ENCODE measurements at regions not wholly inside any gene's neighbourhood (a gene's known extent, or its start where the extent isn't known, plus 50 kb on each side); places are given as distances from the start of the nearest gene placed in this dataset.

GRCh38 chr5:91840412-91840811 lies 457.3 kb upstream of the ARRDC3 start:
- H3K36me3 ChIP-seq (ENCODE audit: insufficient read depth, low read length): no peaks in the 10 kb centered on the region
- peaks cover 49% of the 10 kb centered on the region for H3K27me3 ChIP-seq (ENCODE audit: insufficient read depth, low read depth, low read length)
- H3K4me2 ChIP-seq (ENCODE audit: low read length): no peak overlapping the region
- H2AFZ ChIP-seq (ENCODE audit: low read depth, low read length): no peak overlapping the region
- H3K9ac ChIP-seq (ENCODE audit: low read length): no peak overlapping the region
- no peak overlapping the region for H3K4me3 ChIP-seq (ENCODE audit: low read length)
- no peaks in the 10 kb centered on the region for H3F3A ChIP-seq (ENCODE audit: insufficient read depth, low read length, poor library complexity, severe bottlenecking)
- H3K27ac ChIP-seq (ENCODE audit: low read length): no peak overlapping the region
- TF ChIP-seq POLR2AphosphoS5 (IDR thresholded peaks at IDR 0.05) (no peak), EZH2 (IDR thresholded peaks at IDR 0.05; ENCODE audit: borderline replicate concordance, insufficient read depth, low read length, poor library complexity, severe bottlenecking) (no peak), RAD21 (conservative IDR thresholded peaks at IDR 0.05) (no peak), TAF1 (IDR thresholded peaks at IDR 0.05; ENCODE audit: low read depth) (no peak), SMC3 (conservative IDR thresholded peaks at IDR 0.05; ENCODE audit: poor library complexity) (no peak), MXI1 (conservative IDR thresholded peaks at IDR 0.05; ENCODE audit: poor library complexity, severe bottlenecking) (no peak)
- TF ChIP-seq, protein P1, sequence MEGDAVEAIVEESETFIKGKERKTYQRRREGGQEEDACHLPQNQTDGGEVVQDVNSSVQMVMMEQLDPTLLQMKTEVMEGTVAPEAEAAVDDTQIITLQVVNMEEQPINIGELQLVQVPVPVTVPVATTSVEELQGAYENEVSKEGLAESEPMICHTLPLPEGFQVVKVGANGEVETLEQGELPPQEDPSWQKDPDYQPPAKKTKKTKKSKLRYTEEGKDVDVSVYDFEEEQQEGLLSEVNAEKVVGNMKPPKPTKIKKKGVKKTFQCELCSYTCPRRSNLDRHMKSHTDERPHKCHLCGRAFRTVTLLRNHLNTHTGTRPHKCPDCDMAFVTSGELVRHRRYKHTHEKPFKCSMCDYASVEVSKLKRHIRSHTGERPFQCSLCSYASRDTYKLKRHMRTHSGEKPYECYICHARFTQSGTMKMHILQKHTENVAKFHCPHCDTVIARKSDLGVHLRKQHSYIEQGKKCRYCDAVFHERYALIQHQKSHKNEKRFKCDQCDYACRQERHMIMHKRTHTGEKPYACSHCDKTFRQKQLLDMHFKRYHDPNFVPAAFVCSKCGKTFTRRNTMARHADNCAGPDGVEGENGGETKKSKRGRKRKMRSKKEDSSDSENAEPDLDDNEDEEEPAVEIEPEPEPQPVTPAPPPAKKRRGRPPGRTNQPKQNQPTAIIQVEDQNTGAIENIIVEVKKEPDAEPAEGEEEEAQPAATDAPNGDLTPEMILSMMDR (IDR thresholded peaks at IDR 0.05; ENCODE audit: poor library complexity, severe bottlenecking): no peak
- H3K9me3 ChIP-seq (ENCODE audit: low read length): no peaks in the 10 kb centered on the region
- H4K20me1 ChIP-seq (ENCODE audit: insufficient read depth): no peaks in the 10 kb centered on the region
- H3K79me2 ChIP-seq (replicated peaks; ENCODE audit: insufficient read depth, low read length): no peaks in the 10 kb centered on the region
- no peaks in the 10 kb centered on the region for H3K9me2 ChIP-seq (ENCODE audit: insufficient read depth, low read length)

DNA sequence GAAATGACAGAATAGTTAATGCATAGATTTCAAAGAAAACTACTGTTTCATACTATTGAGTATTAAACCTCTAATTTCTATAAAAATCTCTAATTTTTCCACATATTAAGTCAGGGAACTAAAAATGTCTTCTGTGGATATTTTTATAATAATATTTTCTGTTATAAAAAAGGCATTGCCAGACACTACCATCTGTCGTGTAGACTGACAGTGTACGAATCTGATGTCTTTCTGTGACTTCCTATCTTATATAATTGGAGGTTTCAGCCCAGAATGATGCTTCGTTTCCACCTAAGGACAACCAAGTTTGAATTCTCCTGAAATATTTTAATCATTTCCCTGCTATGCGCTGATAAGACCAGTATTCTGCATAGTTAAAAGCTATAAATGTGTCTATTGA lies 456.6 kb upstream of the ARRDC3 start:
- Histone ChIP-seq H3K4me2 (ENCODE audit: low read length) (no peak overlapping the region), H3K9ac (ENCODE audit: low read length) (no peak overlapping the region), H2AFZ (ENCODE audit: low read depth, low read length) (no peak overlapping the region), H3K9me3 (ENCODE audit: low read length) (no peaks in the 10 kb centered on the region), H3K4me3 (ENCODE audit: low read length) (no peak overlapping the region), H3K36me3 (ENCODE audit: insufficient read depth, low read length) (no peaks in the 10 kb centered on the region), H3F3A (ENCODE audit: insufficient read depth, low read length, poor library complexity, severe bottlenecking) (no peaks in the 10 kb centered on the region), H3K9me2 (ENCODE audit: insufficient read depth, low read length) (no peaks in the 10 kb centered on the region), H3K79me2 (replicated peaks; ENCODE audit: insufficient read depth, low read length) (no peaks in the 10 kb centered on the region), H3K27ac (ENCODE audit: low read length) (no peak overlapping the region), H3K27me3 (ENCODE audit: insufficient read depth, low read depth, low read length) (peaks cover 55% of the 10 kb centered on the region), H4K20me1 (ENCODE audit: insufficient read depth) (no peaks in the 10 kb centered on the region)
- no peak for TF ChIP-seq POLR2AphosphoS5 (IDR thresholded peaks at IDR 0.05)
- TF ChIP-seq EP300 (conservative IDR thresholded peaks at IDR 0.05; ENCODE audit: poor library complexity, severe bottlenecking): no peak
- TF ChIP-seq, protein P1 (IDR thresholded peaks at IDR 0.05; ENCODE audit: poor library complexity, severe bottlenecking): no peak

- no peaks in the 10 kb centered on the region for H3F3A ChIP-seq (ENCODE audit: insufficient read depth, low read length, poor library complexity, severe bottlenecking)
- H2AFZ ChIP-seq (ENCODE audit: low read depth, low read length): no peak overlapping the region
- H4K20me1 ChIP-seq (ENCODE audit: insufficient read depth): no peaks in the 10 kb centered on the region
- peaks cover 57% of the 10 kb centered on the region for H3K27me3 ChIP-seq (ENCODE audit: insufficient read depth, low read depth, low read length)
- no peak overlapping the region for H3K27ac ChIP-seq (ENCODE audit: low read length)
- H3K4me2 ChIP-seq (ENCODE audit: low read length): no peak overlapping the region
- H3K4me3 ChIP-seq (ENCODE audit: low read length): no peak overlapping the region
- no peak overlapping the region for H3K9ac ChIP-seq (ENCODE audit: low read length)
- H3K79me2 ChIP-seq (replicated peaks; ENCODE audit: insufficient read depth, low read length): no peaks in the 10 kb centered on the region
- H3K9me2 ChIP-seq (ENCODE audit: insufficient read depth, low read length): no peaks in the 10 kb centered on the region
- no peaks in the 10 kb centered on the region for H3K36me3 ChIP-seq (ENCODE audit: insufficient read depth, low read length)
- TF ChIP-seq EZH2 (IDR thresholded peaks at IDR 0.05; ENCODE audit: borderline replicate concordance, insufficient read depth, low read length, poor library complexity, severe bottlenecking) (no peak), EP300 (conservative IDR thresholded peaks at IDR 0.05; ENCODE audit: poor library complexity, severe bottlenecking) (peak; percentile 96), POLR2AphosphoS5 (IDR thresholded peaks at IDR 0.05) (peak; percentile 95), MXI1 (conservative IDR thresholded peaks at IDR 0.05; ENCODE audit: poor library complexity, severe bottlenecking) (no peak), RAD21 (conservative IDR thresholded peaks at IDR 0.05) (no peak), REST (IDR thresholded peaks at IDR 0.05; ENCODE audit: borderline replicate concordance) (peak; percentile 34), TAF1 (IDR thresholded peaks at IDR 0.05; ENCODE audit: low read depth) (no peak), SMC3 (conservative IDR thresholded peaks at IDR 0.05; ENCODE audit: poor library complexity) (no peak)
- TF ChIP-seq, protein P1 (IDR thresholded peaks at IDR 0.05; ENCODE audit: poor library complexity, severe bottlenecking): no peak
- H3K9me3 ChIP-seq (ENCODE audit: low read length): no peaks in the 10 kb centered on the region
These were observed 456.1 kb upstream of the ARRDC3 start for GRCh38 chr5:91839233-91839632.
